CD14-positive monocyte (primary cell): ENCODE measurements at regions not wholly inside any gene's neighbourhood (a gene's known extent, or its start where the extent isn't known, plus 50 kb on each side); places are given as distances from the start of the nearest gene placed in this dataset.

ENCODE experiments used
- DNase-seq, 3 donors: peaks; one replicate each; pipeline ENCODE4 v3.0.0-alpha.2; 2011 to 2022
- H2AFZ ChIP-seq: 2 replicates; pipeline ENCODE4 v1.6.0; 2012; ENCODE audit warnings: mild to moderate bottlenecking, low read depth, low read length, inconsistent platforms; ENCODE audit not compliant: insufficient read depth, poor library complexity, severe bottlenecking
- H3K27ac ChIP-seq, 2 donors: 1 replicate in 1 of 2; 2 replicates in 1 of 2; pipeline ENCODE4 v1.5.1; 2012 to 2013; ENCODE audit warnings: low read length in 2 of 2, control low read depth in 1 of 2, inconsistent platforms in 1 of 2, low read depth in 1 of 2, mild to moderate bottlenecking in 1 of 2
- H3K27me3 ChIP-seq, 2 donors: one replicate each; pipeline versions ENCODE4 v1.6.0 to v1.6.1; 2011 to 2013; ENCODE audit warnings: low read length in 2 of 2; ENCODE audit not compliant: control insufficient read depth in 2 of 2, insufficient read depth in 2 of 2
- H3K36me3 ChIP-seq, 2 donors: replicated peaks in 1 of 2; 1 replicate in 1 of 2; 2 replicates in 1 of 2; pipeline versions ENCODE4 v1.5.1 to v1.6.1; 2012 to 2013; ENCODE audit warnings: low read length in 2 of 2, control low read depth in 1 of 2, inconsistent platforms in 1 of 2, mild to moderate bottlenecking in 1 of 2; ENCODE audit not compliant: insufficient read depth in 2 of 2, control insufficient read depth in 1 of 2
- H3K4me1 ChIP-seq, 2 donors: 1 replicate in 1 of 2; 2 replicates in 1 of 2; pipeline versions ENCODE4 v1.5.1 to v1.6.1; 2012 to 2013; ENCODE audit warnings: low read length in 2 of 2, control low read depth in 1 of 2, inconsistent platforms in 1 of 2, mild to moderate bottlenecking in 1 of 2, moderate library complexity in 1 of 2; ENCODE audit not compliant: insufficient read depth in 2 of 2, control insufficient read depth in 1 of 2
- H3K4me2 ChIP-seq: replicated peaks from 2 replicates; pipeline ENCODE3; 2012; ENCODE audit warnings: low read length, moderate library complexity, mild to moderate bottlenecking; ENCODE audit not compliant: poor library complexity, severe bottlenecking; ENCODE audit errors: extremely low read depth
- H3K4me3 ChIP-seq, 3 experiments: fragments of 200-600 bp in 1 of 3; sonication (generic) in 1 of 3; replicated peaks in 1 of 3; 1 replicate in 2 of 3; 2 replicates in 1 of 3; pipeline ENCODE4 v1.5.1; 2011 to 2013; ENCODE audit warnings: low read length in 3 of 3, mild to moderate bottlenecking in 3 of 3, control low read depth in 2 of 3, low read depth in 2 of 3, inconsistent platforms in 1 of 3, moderate library complexity in 1 of 3
- H3K79me2 ChIP-seq: 2 replicates; pipeline ENCODE4 v1.6.0; 2012; ENCODE audit warnings: mild to moderate bottlenecking, control low read depth, inconsistent platforms, low read length, moderate library complexity; ENCODE audit not compliant: insufficient read depth
- H3K9ac ChIP-seq: 2 replicates; pipeline ENCODE4 v1.6.0; 2017; ENCODE audit warnings: low read length, mild to moderate bottlenecking; ENCODE audit not compliant: insufficient read depth, poor library complexity, severe bottlenecking
- H3K9me3 ChIP-seq, 2 donors: replicated peaks in 1 of 2; 1 replicate in 1 of 2; 2 replicates in 1 of 2; pipeline versions ENCODE4 v1.5.1 to v1.6.1; 2012 to 2013; ENCODE audit warnings: low read length in 2 of 2, control low read depth in 1 of 2; ENCODE audit not compliant: control insufficient read depth in 1 of 2, insufficient read depth in 1 of 2
- H4K20me1 ChIP-seq: 2 replicates; pipeline ENCODE4 v1.6.0; 2012; ENCODE audit warnings: mild to moderate bottlenecking, low read length, control low read depth, moderate library complexity; ENCODE audit not compliant: insufficient read depth
- H3K27ac Mint-ChIP-seq, 7 donors: one replicate each; pipeline ENCODE4 v1.8.0; 2020; ENCODE audit warnings: mild to moderate bottlenecking in 7 of 7, mixed read lengths in 7 of 7, moderate library complexity in 6 of 7, inconsistent platforms in 2 of 7
- H3K27me3 Mint-ChIP-seq, 3 donors: one replicate each; pipeline ENCODE4 v1.8.0; 2021 to 2022; ENCODE audit warnings: low read depth in 3 of 3, mild to moderate bottlenecking in 3 of 3, mixed read lengths in 3 of 3, moderate library complexity in 3 of 3, inconsistent platforms in 1 of 3
- H3K36me3 Mint-ChIP-seq, 2 donors: one replicate each; pipeline ENCODE4 v1.8.0; 2020; ENCODE audit warnings: mixed read lengths in 2 of 2, inconsistent platforms in 1 of 2, mild to moderate bottlenecking in 1 of 2
- H3K4me1 Mint-ChIP-seq: one replicate; pipeline ENCODE4 v1.8.0; 2020; ENCODE audit warnings: mild to moderate bottlenecking, mixed read lengths
- H3K4me3 Mint-ChIP-seq, 2 donors: one replicate each; pipeline ENCODE4 v1.8.0; 2020; ENCODE audit warnings: mild to moderate bottlenecking in 2 of 2, mixed read lengths in 2 of 2, moderate library complexity in 1 of 2
- H3K9me3 Mint-ChIP-seq, 7 donors: one replicate each; pipeline ENCODE4 v1.8.0; 2020 to 2022; ENCODE audit warnings: mixed read lengths in 7 of 7, mild to moderate bottlenecking in 6 of 7, moderate library complexity in 6 of 7, inconsistent platforms in 2 of 7
- WGBS: methylation state at CpG from one replicate; pipeline ENCODE4 v1.1.5; 2013; ENCODE audit warnings: missing lambda C conversion rate; ENCODE audit not compliant: insufficient coverage; 5-methylcytosine and 5-hydroxymethylcytosine counted together
- intact Hi-C, 2 donors: fragments of 100-400 bp; cut with micrococcal nuclease; formaldehyde crosslinking; loops; one replicate each; pipeline versions ENCODE4 v1.15.0 to v1.15.1; 2023
- TF ChIP-seq, protein P1 (sequence below): fragments of 200-600 bp; IDR thresholded peaks from one replicate; pipeline ENCODE4 v1.8.0; 2022; ENCODE audit warnings: antibody characterized with exemption, mild to moderate bottlenecking

DNA sequence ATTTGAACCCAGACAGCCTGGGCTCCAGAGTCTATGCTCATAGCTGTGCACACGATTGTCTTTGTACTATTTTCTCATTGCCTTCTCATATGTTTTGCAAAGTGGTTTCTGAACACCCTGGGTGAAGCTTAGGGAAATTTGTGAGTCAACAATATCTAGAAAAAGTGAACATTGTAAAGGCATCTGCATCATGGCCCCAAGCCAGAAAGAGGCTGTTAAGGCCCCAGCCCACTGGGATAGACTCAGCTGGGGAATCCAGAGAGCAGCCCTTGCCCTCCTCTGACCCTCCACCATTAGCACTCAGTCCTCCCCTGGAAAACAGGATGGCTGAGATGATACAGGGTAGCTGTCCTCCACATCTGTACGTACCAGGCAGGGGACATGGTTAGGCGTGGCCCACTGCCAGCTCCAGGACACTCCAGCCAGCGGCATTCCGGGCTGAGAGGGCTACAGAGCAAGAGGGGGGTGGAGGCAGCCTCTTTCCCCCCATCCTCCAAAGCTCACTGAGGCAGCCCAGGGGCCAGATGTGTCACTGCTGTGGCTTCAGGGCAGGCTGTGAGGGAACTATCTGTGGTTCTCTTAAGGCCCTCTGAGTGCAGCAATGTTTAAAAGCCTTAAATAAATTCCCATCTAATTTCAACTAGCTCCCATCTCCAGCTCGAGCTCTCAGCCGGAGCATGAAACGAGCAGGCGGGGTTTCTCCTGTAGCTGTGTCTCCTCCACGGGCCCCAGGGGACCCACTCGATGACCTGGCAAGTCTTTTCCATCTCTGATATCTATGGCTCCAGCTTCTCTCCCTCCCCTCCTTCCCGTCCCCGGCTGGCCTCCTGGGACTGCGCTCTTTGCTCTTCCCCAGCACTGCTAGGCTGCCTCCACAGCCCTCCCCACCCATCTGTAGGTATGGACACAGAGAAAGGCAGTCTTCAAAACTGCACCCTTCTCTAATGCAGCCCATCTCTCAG, 209.4 kb upstream of the LRFN2 start:
- no peaks in the 10 kb centered on the region for H3K36me3 Mint-ChIP-seq
- Histone ChIP-seq H3K36me3 (no peaks in the 10 kb centered on the region), H3K4me1 (peaks cover 3 to 4% of the 10 kb centered on the region in 2 donors), H3K4me3 (no peak overlapping the region), H3K9me3 (no peaks in the 10 kb centered on the region), H2AFZ (no peak overlapping the region), H3K4me2 (no peak overlapping the region), H3K27ac (no peak overlapping the region), H3K27me3 (peaks cover 0 to 4% of the 10 kb centered on the region in 2 donors), H4K20me1 (no peaks in the 10 kb centered on the region), H3K79me2 (no peaks in the 10 kb centered on the region), H3K9ac (no peak overlapping the region)
- intact Hi-C loops, result no loop called here
- H3K27ac Mint-ChIP-seq, result no peak overlapping the region
- H3K9me3 Mint-ChIP-seq, result peaks cover 0 to 1% (median 0%) of the 10 kb centered on the region in 7 donors
- no peak for DNase-seq
- no peak overlapping the region for H3K4me3 Mint-ChIP-seq
- H3K4me1 Mint-ChIP-seq, result peaks cover 4% of the 10 kb centered on the region
- TF ChIP-seq, protein P1, sequence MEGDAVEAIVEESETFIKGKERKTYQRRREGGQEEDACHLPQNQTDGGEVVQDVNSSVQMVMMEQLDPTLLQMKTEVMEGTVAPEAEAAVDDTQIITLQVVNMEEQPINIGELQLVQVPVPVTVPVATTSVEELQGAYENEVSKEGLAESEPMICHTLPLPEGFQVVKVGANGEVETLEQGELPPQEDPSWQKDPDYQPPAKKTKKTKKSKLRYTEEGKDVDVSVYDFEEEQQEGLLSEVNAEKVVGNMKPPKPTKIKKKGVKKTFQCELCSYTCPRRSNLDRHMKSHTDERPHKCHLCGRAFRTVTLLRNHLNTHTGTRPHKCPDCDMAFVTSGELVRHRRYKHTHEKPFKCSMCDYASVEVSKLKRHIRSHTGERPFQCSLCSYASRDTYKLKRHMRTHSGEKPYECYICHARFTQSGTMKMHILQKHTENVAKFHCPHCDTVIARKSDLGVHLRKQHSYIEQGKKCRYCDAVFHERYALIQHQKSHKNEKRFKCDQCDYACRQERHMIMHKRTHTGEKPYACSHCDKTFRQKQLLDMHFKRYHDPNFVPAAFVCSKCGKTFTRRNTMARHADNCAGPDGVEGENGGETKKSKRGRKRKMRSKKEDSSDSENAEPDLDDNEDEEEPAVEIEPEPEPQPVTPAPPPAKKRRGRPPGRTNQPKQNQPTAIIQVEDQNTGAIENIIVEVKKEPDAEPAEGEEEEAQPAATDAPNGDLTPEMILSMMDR, result no peak
- H3K27me3 Mint-ChIP-seq, result peaks cover 3 to 14% (median 12%) of the 10 kb centered on the region in 3 donors
- 88% methylated on average over 10 of the region's 14 CpGs for WGBS

DNA sequence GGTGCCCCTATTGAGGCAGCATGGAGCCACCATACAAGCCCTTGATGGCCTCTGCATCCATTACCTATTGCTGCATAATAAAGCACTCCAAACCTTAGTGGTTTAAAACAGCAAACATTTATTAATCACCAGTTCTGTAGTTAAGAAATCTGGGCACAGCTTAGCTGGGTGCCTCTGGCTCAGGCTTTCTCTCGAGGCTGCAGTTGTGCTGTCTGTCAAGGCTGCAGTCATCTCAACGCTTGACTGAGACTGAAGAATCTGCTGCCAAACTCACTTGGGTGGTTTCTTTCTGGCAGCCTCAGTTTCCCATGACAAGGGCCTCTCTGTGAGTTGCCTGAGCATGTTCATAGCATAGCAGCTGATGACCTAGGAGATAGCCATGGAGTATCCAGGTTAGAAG, 207.4 kb upstream of the LRFN2 start:
- Histone ChIP-seq H3K4me2 (no peak overlapping the region), H3K36me3 (no peaks in the 10 kb centered on the region), H3K27me3 (peaks cover 0 to 4% of the 10 kb centered on the region in 2 donors), H3K27ac (no peak overlapping the region), H4K20me1 (no peaks in the 10 kb centered on the region), H3K79me2 (no peaks in the 10 kb centered on the region), H2AFZ (no peak overlapping the region), H3K9ac (no peak overlapping the region), H3K4me3 (no peak overlapping the region), H3K9me3 (no peaks in the 10 kb centered on the region), H3K4me1 (no peaks in the 10 kb centered on the region)
- TF ChIP-seq, protein P1, result no peak
- intact Hi-C loops, result no loop called here
- no peaks in the 10 kb centered on the region for H3K36me3 Mint-ChIP-seq
- WGBS, result 90% methylated on average over 2 of the region's 2 CpGs
- no peaks in the 10 kb centered on the region for H3K4me1 Mint-ChIP-seq
- H3K27me3 Mint-ChIP-seq, result peaks cover 5 to 15% (median 10%) of the 10 kb centered on the region in 3 donors
- H3K9me3 Mint-ChIP-seq, result no peaks in the 10 kb centered on the region
- H3K27ac Mint-ChIP-seq, result peak overlapping the region in 1 of 7 donors; percentile 52
- no peak overlapping the region for H3K4me3 Mint-ChIP-seq
- DNase-seq, result no peak
